ENCODE measurements at regions not wholly inside any gene's neighbourhood (a gene's known extent, or its start where the extent isn't known, plus 50 kb on each side); places are given as distances from the start of the nearest gene placed in this dataset.
A peak's percentile ranks its signal among the peaks of the same experiment; 100 is the strongest.

GRCh38 chr9:86836797-86837196 lies 110.5 kb downstream of the GAS1 start:
- H3K4me3 ChIP-seq (ENCODE audit: low read length) = no peak overlapping the region
- H3K9me3 ChIP-seq (replicated peaks; ENCODE audit: control insufficient read depth, low read depth, low read length) = no peaks in the 10 kb centered on the region
- H3K27ac ChIP-seq (ENCODE audit: low read length) = no peak overlapping the region
- WGBS (ENCODE audit: insufficient coverage) = 27% methylated on average over 2 of the region's 5 CpGs
- H3K4me1 ChIP-seq (ENCODE audit: control insufficient read depth, insufficient read depth, low read length) = peaks cover 24% of the 10 kb centered on the region
- no peaks in the 10 kb centered on the region for H3K27me3 ChIP-seq (ENCODE audit: control insufficient read depth, insufficient read depth, low read length)
- H3K36me3 ChIP-seq (ENCODE audit: control insufficient read depth, insufficient read depth, low read length) = no peaks in the 10 kb centered on the region
- DNase-seq = no peak

- WGBS (ENCODE audit: insufficient coverage) = no CpG with 5 or more reads among the region's 1 CpG
Observed at GRCh38 chr9:86836266-86836665, 111.0 kb downstream of the GAS1 start.

GRCh38 chr9:86830356-86830755 lies 117.0 kb downstream of the GAS1 start:
- Histone ChIP-seq H3K27ac (ENCODE audit: low read length) (no peak overlapping the region), H3K4me3 (ENCODE audit: low read length) (no peak overlapping the region), H3K9me3 (replicated peaks; ENCODE audit: control insufficient read depth, low read depth, low read length) (no peaks in the 10 kb centered on the region), H3K4me1 (ENCODE audit: control insufficient read depth, insufficient read depth, low read length) (no peaks in the 10 kb centered on the region), H3K36me3 (ENCODE audit: control insufficient read depth, insufficient read depth, low read length) (no peaks in the 10 kb centered on the region), H3K27me3 (ENCODE audit: control insufficient read depth, insufficient read depth, low read length) (no peaks in the 10 kb centered on the region)
- WGBS (ENCODE audit: insufficient coverage) = no CpG with 5 or more reads among the region's 2 CpGs
- no peak for DNase-seq

More at GRCh38 chr9:86836266-86836665, 111.0 kb downstream of the GAS1 start:
- no peak overlapping the region for H3K27ac ChIP-seq (ENCODE audit: low read length)
- no peak for DNase-seq
- H3K4me1 ChIP-seq (ENCODE audit: control insufficient read depth, insufficient read depth, low read length) = peaks cover 24% of the 10 kb centered on the region
- no peaks in the 10 kb centered on the region for H3K9me3 ChIP-seq (replicated peaks; ENCODE audit: control insufficient read depth, low read depth, low read length)
- no peak overlapping the region for H3K4me3 ChIP-seq (ENCODE audit: low read length)
- H3K27me3 ChIP-seq (ENCODE audit: control insufficient read depth, insufficient read depth, low read length) = no peaks in the 10 kb centered on the region
- H3K36me3 ChIP-seq (ENCODE audit: control insufficient read depth, insufficient read depth, low read length) = no peaks in the 10 kb centered on the region

- Histone ChIP-seq H3K27ac (ENCODE audit: low read length) (no peak overlapping the region), H3K36me3 (ENCODE audit: control insufficient read depth, insufficient read depth, low read length) (no peaks in the 10 kb centered on the region), H3K4me1 (ENCODE audit: control insufficient read depth, insufficient read depth, low read length) (peaks cover under 1% of the 10 kb centered on the region), H3K9me3 (replicated peaks; ENCODE audit: control insufficient read depth, low read depth, low read length) (no peaks in the 10 kb centered on the region), H3K4me3 (ENCODE audit: low read length) (no peak overlapping the region), H3K27me3 (ENCODE audit: control insufficient read depth, insufficient read depth, low read length) (no peaks in the 10 kb centered on the region)
- DNase-seq = no peak
- WGBS (ENCODE audit: insufficient coverage) = no CpG with 5 or more reads among the region's 1 CpG
Observed at GRCh38 chr9:86829496-86830046, 117.7 kb downstream of the GAS1 start.

- Histone ChIP-seq H3K4me3 (ENCODE audit: low read length) (no peak overlapping the region), H3K27me3 (ENCODE audit: control insufficient read depth, insufficient read depth, low read length) (no peaks in the 10 kb centered on the region), H3K9me3 (replicated peaks; ENCODE audit: control insufficient read depth, low read depth, low read length) (no peaks in the 10 kb centered on the region), H3K4me1 (ENCODE audit: control insufficient read depth, insufficient read depth, low read length) (peaks cover 2% of the 10 kb centered on the region), H3K27ac (ENCODE audit: low read length) (no peak overlapping the region), H3K36me3 (ENCODE audit: control insufficient read depth, insufficient read depth, low read length) (no peaks in the 10 kb centered on the region)
- DNase-seq = no peak
- WGBS (ENCODE audit: insufficient coverage) = 93% methylated on average over 3 of the region's 4 CpGs
Observed at GRCh38 chr9:86828631-86829030, 118.7 kb downstream of the GAS1 start.

- DNase-seq = no peak
- Histone ChIP-seq H3K27ac (ENCODE audit: low read length) (no peak overlapping the region), H3K9me3 (replicated peaks; ENCODE audit: control insufficient read depth, low read depth, low read length) (no peaks in the 10 kb centered on the region), H3K27me3 (ENCODE audit: control insufficient read depth, insufficient read depth, low read length) (no peaks in the 10 kb centered on the region), H3K36me3 (ENCODE audit: control insufficient read depth, insufficient read depth, low read length) (no peaks in the 10 kb centered on the region), H3K4me3 (ENCODE audit: low read length) (no peak overlapping the region), H3K4me1 (ENCODE audit: control insufficient read depth, insufficient read depth, low read length) (peaks cover 2% of the 10 kb centered on the region)
- WGBS (ENCODE audit: insufficient coverage) = 78% methylated on average over 1 of the region's 1 CpG
Observed at GRCh38 chr9:86827893-86828292, 119.4 kb downstream of the GAS1 start.

- no peaks in the 10 kb centered on the region for H3K9me3 ChIP-seq (replicated peaks; ENCODE audit: control insufficient read depth, low read depth, low read length)
- no peaks in the 10 kb centered on the region for H3K27me3 ChIP-seq (ENCODE audit: control insufficient read depth, insufficient read depth, low read length)
- H3K36me3 ChIP-seq (ENCODE audit: control insufficient read depth, insufficient read depth, low read length) = no peaks in the 10 kb centered on the region
- no peak overlapping the region for H3K27ac ChIP-seq (ENCODE audit: low read length)
- H3K4me1 ChIP-seq (ENCODE audit: control insufficient read depth, insufficient read depth, low read length) = peaks cover 7% of the 10 kb centered on the region
- DNase-seq = no peak
- H3K4me3 ChIP-seq (ENCODE audit: low read length) = no peak overlapping the region
- WGBS (ENCODE audit: insufficient coverage) = 100% methylated on average over 1 of the region's 2 CpGs
Observed at GRCh38 chr9:86825299-86825698, 122.0 kb downstream of the GAS1 start.

GRCh38 chr9:86822006-86822801 lies 125.1 kb downstream of the GAS1 start:
- H3K4me3 ChIP-seq (ENCODE audit: low read length) = no peak overlapping the region
- H3K27ac ChIP-seq (ENCODE audit: low read length) = no peak overlapping the region
- 41% methylated on average over 3 of the region's 6 CpGs for whole genome bisulfite sequencing (ENCODE audit: insufficient coverage)
- peaks cover 7% of the 10 kb centered on the region for H3K4me1 ChIP-seq (ENCODE audit: control insufficient read depth, insufficient read depth, low read length)
- no peaks in the 10 kb centered on the region for H3K36me3 ChIP-seq (ENCODE audit: control insufficient read depth, insufficient read depth, low read length)
- H3K9me3 ChIP-seq (replicated peaks; ENCODE audit: control insufficient read depth, low read depth, low read length) = peaks cover 8% of the 10 kb centered on the region
- H3K27me3 ChIP-seq (ENCODE audit: control insufficient read depth, insufficient read depth, low read length) = no peaks in the 10 kb centered on the region
- peak; percentile 86 for DNase-seq

- no peak overlapping the region for H3K4me3 ChIP-seq (ENCODE audit: low read length)
- WGBS (ENCODE audit: insufficient coverage) = no CpG with 5 or more reads among the region's 8 CpGs
- no peak overlapping the region for H3K27ac ChIP-seq (ENCODE audit: low read length)
- no peaks in the 10 kb centered on the region for H3K36me3 ChIP-seq (ENCODE audit: control insufficient read depth, insufficient read depth, low read length)
- no peaks in the 10 kb centered on the region for H3K27me3 ChIP-seq (ENCODE audit: control insufficient read depth, insufficient read depth, low read length)
- H3K4me1 ChIP-seq (ENCODE audit: control insufficient read depth, insufficient read depth, low read length) = peaks cover 7% of the 10 kb centered on the region
- H3K9me3 ChIP-seq (replicated peaks; ENCODE audit: control insufficient read depth, low read depth, low read length) = peaks cover 8% of the 10 kb centered on the region
- no peak for DNase-seq
Observed at GRCh38 chr9:86821006-86821845, 126.1 kb downstream of the GAS1 start.

GRCh38 chr9:86819552-86819951 lies 127.8 kb downstream of the GAS1 start:
- H3K27me3 ChIP-seq (ENCODE audit: control insufficient read depth, insufficient read depth, low read length) = no peaks in the 10 kb centered on the region
- H3K9me3 ChIP-seq (replicated peaks; ENCODE audit: control insufficient read depth, low read depth, low read length) = peaks cover 8% of the 10 kb centered on the region
- H3K27ac ChIP-seq (ENCODE audit: low read length) = no peak overlapping the region
- WGBS (ENCODE audit: insufficient coverage) = no CpG with 5 or more reads among the region's 1 CpG
- H3K4me3 ChIP-seq (ENCODE audit: low read length) = no peak overlapping the region
- peaks cover 6% of the 10 kb centered on the region for H3K4me1 ChIP-seq (ENCODE audit: control insufficient read depth, insufficient read depth, low read length)
- H3K36me3 ChIP-seq (ENCODE audit: control insufficient read depth, insufficient read depth, low read length) = no peaks in the 10 kb centered on the region
- no peak for DNase-seq
